DMS 273 (cell line): ENCODE measurements at regions not wholly inside any gene's neighbourhood (a gene's known extent, or its start where the extent isn't known, plus 50 kb on each side); places are given as distances from the start of the nearest gene placed in this dataset.
"Not testable (repeated sequence)": the region's sequence is repeated elsewhere in the genome, so short reads cannot be mapped to it uniquely, and the experiment has no call there.

Experiments used
- DNase-seq: peaks from one replicate; lab custom pipeline; 2025; ENCODE audit not compliant: unreplicated experiment; lab: John Stamatoyannopoulos, UW

DNA sequence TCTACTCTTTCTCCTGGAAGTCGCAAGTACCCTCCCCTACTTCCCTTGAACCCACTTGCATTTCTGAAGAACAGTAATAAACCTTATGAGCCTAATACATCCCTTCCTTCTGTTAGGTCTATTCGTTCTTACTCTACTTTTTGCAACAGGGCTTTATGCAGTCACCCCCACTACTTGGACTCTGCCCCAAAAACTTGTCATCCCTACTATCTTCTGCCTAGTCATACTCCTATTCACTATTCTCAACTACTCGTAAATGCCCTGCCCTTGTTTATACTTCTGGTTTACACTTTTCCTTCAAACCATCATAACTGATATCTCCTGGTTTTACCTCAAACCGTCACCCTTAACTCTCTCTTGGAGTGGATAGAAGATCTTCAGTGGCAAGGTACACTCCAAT lies 55.2 kb upstream of the SLIT2 start:
- DNase-seq, result no peak

- no peak for DNase-seq
Observed at GRCh38 chr4:20195071-20195885, 56.4 kb upstream of the SLIT2 start.

GRCh38 chr4:20194123-20195013 lies 57.3 kb upstream of the SLIT2 start:
- DNase-seq, result no peak

DNA sequence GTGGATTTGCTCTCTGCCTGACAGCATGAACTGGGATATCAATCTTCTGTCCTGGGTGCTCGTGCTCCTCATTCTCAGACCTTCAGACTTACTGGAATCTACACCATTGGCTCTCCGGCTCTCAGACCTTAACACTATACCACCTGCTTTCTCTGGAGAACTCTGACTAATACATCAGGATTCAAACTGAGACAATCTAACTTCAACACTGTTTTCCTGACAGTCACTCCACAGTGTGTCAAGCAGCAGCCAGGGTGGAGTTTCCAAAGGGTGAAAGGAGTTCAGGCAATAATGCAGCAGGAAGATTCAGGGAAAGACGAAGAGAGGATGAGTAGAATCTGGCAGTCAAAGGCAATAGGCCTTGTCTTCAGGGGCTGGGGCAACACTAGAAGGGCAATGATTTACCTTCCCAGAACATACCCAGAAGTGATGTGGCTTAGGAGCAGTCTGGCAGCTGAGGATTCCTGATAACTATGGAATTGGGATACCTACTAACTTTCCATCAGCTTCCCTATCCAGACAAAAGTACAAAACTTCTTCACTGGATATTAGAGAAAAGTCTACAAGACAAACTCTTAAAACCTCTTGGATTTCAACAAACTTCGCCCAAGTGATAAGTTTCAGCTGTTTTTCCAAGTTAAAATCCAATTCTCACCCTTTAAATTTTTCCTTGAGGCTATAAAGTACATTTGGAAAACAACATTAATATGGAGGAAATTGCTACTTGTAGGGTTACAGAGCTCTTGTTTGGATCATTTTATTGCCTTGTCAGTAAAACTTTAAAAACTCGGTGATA lies 58.4 kb upstream of the SLIT2 start:
- no peak for DNase-seq

- DNase-seq, result no peak
Observed at GRCh38 chr4:20192736-20193135, 59.0 kb upstream of the SLIT2 start.

GRCh38 chr4:20185103-20185502 lies 66.6 kb upstream of the SLIT2 start:
- DNase-seq, result no peak

DNA sequence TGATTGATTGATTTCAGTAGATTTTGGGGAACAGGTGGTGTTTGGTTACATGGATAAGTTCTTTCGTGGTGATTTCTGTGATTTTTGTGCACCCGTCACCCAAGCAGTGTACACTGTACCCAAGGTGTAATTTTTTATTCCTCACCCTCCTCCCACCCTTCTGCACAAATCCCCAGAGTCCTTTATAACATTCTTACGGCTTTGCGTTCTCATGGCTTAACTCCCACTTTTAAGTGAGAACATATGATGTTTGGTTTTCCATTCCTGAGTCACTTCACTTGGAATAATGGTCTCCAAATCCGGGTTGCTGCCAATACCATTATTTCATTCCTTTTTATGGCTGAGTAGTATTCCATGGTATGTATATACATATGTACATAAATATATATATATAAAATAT lies 68.6 kb upstream of the SLIT2 start:
- not testable (repeated sequence) for DNase-seq

GRCh38 chr4:20181926-20182325 lies 69.8 kb upstream of the SLIT2 start:
- no peak for DNase-seq

DNA sequence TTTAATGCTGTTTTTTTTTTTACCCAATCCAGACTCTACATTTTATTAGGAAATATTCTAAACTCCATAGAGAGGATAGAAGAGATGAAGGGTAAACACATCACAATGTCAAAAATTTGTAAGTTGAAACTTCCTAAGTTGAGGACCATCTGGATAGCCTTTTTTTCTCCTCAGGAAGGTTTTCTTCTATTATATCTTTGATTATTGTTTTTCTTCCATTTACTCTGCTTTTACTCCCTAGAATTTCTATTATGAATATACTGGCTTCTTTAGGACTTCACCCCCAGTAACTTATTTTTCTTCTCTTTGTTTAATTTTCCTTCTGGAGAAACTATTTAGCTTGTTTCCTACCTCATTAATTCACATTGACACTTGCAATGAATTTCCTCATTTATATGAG lies 71.2 kb upstream of the SLIT2 start:
- no peak for DNase-seq

DNA sequence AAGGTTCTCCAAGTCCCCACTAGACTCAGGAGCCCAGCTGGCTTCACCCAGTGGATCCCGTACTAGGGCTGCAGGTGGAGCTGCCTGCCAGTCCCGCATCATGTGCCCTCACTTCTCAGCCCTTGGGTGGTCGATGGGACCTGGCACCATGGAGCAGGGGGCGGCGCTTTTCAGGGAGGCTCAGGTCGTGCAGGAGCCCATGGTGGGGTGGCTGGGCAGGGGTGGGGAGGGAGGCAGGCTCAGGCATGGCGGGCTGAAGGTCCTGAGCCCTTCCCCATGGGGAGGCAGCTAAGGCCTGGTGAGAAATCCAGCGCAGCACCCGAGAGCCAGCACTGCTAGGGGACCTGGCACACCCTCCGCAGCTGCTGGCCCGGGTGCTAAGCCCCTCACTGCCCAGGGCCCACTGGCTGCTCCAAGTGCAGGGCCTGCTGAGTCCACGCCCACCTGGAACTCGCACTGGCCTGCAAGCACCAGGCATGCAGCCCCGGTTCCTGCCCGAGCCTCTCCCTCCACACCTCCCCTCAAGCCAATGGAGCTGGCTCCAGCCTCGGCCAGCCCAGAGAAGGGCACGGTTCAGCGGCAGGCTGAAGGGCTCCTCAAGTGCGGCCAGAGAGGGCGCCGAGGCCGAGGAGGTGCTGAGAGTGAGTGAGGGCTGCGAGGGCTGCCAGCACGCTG lies 72.7 kb upstream of the SLIT2 start:
- DNase-seq, result no peak

GRCh38 chr4:20176881-20177280 lies 74.8 kb upstream of the SLIT2 start:
- no peak for DNase-seq

- no peak for DNase-seq
Observed at GRCh38 chr4:20172070-20172760, 79.5 kb upstream of the SLIT2 start.

DNA sequence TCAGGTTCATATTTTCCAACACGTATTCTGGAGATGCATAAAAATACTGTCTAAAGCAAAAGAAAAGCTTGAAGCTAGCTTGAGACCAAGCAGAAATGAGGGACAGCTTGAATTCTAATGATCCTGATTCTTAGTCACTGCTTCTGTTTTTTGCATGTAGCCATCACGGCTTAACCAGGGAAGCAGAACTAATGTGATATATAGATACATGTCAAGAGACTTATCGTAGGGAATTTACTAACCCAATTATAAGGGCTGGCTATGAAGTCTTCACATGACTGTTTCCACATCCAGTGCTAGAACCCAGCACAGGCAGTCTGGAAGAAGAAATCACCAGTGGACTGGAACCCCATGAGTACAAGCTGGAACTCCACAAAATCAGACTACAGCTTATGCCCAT lies 85.2 kb upstream of the SLIT2 start:
- DNase-seq, result no peak

DNA sequence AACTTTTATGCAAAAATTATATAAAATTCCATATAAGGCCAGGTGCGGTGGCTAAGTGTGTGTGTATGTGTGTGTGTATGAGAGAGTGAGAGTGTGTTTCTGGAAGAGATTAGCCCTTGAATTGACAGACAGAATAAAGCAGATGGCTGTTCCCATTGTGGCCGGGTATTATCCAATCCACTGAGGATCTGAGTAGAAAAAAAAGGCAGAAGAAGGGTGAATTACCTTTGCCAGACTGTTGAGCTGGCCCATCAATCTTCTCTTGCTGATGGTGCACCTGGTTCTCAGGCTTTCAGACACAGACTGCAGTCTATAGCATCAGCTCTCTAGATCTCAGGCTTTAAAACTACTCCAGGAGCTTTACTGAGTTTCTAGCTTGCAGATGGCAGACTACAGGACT lies 92.2 kb upstream of the SLIT2 start:
- no peak for DNase-seq

DNA sequence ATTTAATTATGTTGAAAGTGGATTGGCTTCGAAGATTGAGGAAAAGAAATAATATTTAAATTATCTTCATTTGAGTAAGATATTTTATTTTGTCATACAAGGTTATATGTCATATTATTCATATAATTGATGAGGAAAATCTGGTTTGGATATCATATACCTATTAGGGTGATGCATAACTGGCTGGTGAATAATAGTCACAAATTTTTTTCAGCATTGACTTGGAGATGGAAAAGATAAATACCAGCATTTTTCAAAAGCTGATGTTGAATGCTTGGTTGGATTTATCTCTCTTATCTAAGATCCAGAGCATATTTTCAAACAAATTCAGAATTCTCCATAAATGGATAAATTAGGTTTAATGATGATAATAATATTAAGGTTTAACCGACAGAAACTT lies 93.5 kb upstream of the SLIT2 start:
- no peak for DNase-seq

- no peak for DNase-seq
Observed at GRCh38 chr4:20151436-20151835, 100.3 kb upstream of the SLIT2 start.

GRCh38 chr4:20149143-20149542 lies 102.6 kb upstream of the SLIT2 start:
- DNase-seq, result not testable (repeated sequence)

GRCh38 chr4:20137176-20137575 lies 114.5 kb upstream of the SLIT2 start:
- DNase-seq, result no peak

DNA sequence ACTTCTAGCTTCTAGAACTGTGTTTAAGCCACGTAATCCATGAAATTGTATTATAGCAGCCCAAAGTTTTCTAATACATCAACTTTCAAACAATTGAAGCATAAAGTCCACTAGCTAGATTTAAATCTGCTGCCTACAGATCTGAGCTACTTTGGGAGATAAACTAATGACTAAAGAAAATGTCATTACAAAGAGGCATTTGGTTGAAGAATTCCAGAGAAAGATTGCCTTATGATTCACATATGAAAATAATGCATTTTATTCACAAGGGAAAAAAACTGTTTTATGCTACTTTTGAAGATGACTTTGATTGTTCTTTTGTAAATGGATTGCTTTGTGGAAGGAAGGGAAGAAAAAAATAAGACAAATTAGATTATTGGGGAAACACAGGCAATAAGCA lies 124.1 kb upstream of the SLIT2 start:
- DNase-seq, result no peak

- DNase-seq, result no peak
Observed at GRCh38 chr4:20126906-20127305, 124.8 kb upstream of the SLIT2 start.
